GM18517 (cell line): ENCODE measurements at regions not wholly inside any gene's neighbourhood (a gene's known extent, or its start where the extent isn't known, plus 50 kb on each side); places are given as distances from the start of the nearest gene placed in this dataset.

Source experiments
- ATAC-seq: cut with Tn5 transposase; IDR thresholded peaks from one replicate; pipeline ENCODE4 v1.9.1; 2021; ENCODE audit warnings: mild to moderate bottlenecking, moderate library complexity; ENCODE audit not compliant: unreplicated experiment

DNA sequence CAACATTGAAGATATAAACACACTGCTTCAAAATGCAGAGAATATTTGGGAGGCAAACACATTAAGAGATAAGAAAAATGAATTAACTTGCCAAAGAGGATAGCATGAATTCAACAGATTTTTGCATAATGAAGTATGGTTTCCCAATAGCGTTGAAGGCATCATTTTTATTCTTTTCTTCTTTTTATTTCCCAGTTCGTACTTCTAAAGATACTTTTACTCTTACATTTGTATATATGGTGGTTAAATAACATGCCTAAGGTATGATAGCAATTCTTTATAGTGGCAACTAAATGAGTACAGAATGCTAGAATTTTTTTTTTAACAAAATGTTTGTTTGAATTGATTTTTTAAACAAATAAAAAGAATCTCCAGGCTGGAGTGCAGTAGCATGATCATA lies 473.4 kb upstream of the MARCKS start:
- no peak for ATAC-seq

GRCh38 chr6:113385020-113385431 lies 472.1 kb upstream of the MARCKS start:
- no peak for ATAC-seq

- ATAC-seq: no peak
Measured at GRCh38 chr6:113388996-113389395, 468.1 kb upstream of the MARCKS start.

DNA sequence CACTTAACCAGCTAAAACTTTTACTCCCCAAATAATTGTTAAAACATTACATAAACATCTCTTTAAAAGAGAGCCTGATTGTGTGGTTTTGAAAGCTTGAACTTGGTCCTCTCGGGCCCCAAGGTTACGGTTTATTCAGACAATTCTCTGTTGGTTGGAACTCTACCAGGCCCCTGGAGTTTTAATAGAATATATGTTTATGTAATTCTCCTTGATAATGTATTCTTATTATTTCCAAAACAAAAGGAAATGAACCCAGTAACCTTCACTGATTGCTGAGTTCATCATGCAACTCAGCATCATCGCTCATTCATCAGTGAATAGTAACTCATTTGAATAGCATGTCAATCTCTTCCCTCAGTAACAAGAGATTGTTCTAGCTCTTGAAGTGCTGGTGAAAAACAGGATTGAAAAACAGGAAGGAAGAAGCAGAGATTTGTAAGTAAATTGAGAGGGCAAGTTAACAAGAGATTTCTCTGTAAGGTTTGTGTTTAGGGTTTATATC lies 464.5 kb upstream of the MARCKS start:
- no peak for ATAC-seq

DNA sequence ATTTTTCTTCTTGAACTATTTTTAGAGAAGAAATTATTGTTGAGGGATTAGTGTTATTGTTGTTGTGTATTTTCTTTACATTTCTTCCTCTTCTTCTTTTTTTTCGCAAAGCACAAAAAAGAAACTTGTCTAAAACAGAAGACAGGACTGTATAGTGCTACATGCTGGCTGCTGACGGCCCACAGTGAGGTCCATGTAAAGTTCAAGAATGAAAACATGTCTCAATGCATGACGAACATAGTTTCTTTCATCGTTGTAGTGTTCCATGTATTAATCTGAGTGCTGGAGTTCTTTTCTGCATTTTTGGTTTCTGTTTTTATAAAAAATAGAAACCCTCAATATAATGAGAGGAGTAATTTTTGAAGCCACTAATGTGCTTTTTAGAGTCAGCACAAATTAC lies 462.9 kb upstream of the MARCKS start:
- ATAC-seq: no peak

DNA sequence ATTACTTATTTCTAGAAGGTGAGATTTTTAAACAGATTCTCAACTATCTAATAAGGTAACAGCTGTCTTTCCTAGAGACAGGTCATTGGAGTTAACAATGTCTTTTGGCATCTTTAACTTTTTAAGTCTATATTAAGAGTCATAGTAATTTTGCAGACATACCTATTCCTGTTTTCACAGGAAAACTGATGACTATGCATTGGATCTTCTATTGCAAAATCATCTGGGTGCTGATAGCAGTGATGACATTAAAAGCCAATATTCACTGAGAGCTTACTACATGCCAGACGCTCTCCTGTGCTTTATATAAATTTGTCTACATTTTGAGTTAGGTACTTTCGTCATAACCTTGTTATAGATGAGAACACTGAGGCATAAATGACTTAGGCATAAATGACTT lies 462.4 kb upstream of the MARCKS start:
- ATAC-seq: no peak

- ATAC-seq: no peak
Measured at GRCh38 chr6:113396730-113397129, 460.4 kb upstream of the MARCKS start.

- no peak for ATAC-seq
Measured at GRCh38 chr6:113397236-113397635, 459.9 kb upstream of the MARCKS start.

GRCh38 chr6:113401231-113401630 lies 455.9 kb upstream of the MARCKS start:
- ATAC-seq: no peak

DNA sequence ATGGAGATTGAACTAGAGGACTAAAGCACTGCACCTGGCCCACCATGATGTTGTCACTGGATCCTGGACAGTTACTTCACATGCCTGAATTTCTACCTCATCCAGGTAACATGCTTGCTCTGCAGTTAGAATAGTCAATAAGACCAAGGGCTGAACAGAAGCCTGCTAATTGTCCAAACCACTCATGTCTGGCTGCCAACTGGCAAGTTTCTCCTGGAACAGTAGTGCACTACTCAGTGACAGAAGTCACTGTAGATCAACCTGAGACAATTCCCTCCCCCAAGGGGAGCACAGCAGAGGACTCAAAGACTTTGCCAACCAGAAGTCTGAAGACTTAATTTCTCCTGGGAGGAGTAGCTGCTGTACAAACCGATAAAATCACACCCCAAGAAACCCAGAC lies 454.6 kb upstream of the MARCKS start:
- ATAC-seq: no peak

- ATAC-seq: no peak
Measured at GRCh38 chr6:113403966-113404595, 453.1 kb upstream of the MARCKS start.

DNA sequence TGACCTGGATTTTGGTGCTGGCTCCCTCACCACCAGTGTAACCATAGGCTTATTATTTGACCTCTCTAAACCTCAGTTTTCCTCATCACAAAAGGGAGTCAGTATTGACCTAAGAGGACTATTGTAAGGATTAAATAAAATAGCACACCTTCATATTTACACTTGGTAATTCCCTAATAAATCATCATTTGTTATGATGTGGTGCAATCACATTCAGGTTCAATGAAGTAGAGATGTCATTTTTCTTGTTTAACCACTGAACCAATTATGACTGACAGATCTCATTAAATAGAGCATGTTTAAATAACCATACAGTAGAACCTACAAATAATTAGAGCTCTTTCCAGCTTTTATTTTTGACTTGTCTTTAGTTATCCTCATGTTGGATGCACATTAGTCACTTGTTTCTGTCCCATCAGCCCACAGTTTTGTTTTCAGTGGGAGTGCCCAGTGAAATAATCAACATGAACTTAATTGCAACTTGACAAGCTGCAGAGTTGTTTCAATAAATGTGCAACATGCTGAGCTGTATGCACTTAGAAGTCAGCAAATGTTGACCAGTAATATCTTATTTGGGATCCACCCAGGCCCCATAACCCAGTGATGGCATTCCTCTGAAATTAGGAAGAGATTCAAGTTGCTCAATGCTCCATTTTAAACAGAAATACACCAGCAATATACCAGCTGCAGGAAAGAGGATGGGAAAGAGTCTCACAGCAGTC lies 451.7 kb upstream of the MARCKS start:
- ATAC-seq: no peak

DNA sequence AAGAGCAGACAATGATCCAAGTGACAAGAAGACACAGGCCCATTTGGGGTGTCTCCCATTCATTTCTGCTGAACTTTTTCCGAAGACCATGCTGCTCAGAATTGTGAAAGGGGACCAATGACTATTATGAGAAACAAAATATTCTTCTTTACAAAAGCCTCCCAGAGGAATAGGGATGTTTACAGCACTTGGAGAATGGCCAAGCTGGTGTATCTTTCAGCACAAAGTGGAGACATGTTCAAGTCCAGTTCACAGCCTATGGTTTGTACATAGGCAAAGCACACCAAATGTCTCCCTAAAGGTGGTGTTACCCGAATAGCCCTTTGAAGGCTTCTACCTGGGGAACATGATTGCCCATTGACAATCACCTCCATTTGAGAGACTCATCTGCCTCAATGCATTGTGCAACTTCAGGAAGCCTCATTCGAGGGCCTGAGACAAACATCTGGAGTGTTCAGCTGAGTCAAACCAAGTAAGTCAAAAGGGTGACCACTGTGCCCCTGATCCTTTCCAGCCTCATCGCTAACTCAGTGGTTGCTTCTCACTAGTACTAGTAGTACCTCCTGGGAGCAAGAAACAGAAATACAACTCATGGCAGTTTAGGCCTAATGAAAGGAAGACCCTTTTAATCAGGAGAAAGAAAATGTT lies 451.0 kb upstream of the MARCKS start:
- no peak for ATAC-seq

DNA sequence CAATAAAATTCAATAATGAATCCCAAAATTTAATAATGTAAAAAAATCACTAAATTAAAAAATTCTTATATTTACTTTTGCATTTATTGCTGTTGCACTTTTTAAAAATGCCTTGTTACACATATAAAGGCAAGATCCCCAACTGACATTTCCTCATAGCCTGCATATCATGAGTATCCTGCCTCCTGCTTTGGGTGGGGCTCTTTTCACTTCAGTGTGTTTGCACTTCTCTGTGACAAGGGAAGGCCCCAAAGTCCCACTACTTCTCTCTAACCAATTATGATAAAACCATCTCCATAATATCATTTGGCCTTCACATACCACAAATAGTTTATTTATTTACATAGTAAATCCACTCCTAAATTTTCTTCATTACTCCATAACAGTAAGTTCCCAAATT lies 446.1 kb upstream of the MARCKS start:
- ATAC-seq: no peak

- no peak for ATAC-seq
Measured at GRCh38 chr6:113412589-113413357, 444.4 kb upstream of the MARCKS start.

DNA sequence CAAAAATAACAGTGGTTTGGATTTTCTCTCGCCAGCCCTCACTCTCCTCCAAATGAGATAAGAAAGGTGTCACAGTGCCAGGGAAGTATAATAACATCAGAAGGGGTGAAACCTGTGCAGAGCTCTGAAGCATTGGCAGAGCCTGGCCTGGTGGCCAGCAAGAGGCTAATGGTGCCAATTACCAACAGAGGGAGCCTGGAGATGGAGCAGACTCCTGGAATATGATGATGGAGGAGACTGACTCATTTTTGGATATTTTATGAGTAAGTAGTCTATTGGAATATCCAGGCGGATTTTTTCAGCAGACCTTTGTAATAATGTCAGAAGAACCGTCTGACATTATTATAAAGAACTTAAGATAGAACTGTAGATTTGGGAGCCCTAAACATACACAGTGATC lies 442.6 kb upstream of the MARCKS start:
- no peak for ATAC-seq

DNA sequence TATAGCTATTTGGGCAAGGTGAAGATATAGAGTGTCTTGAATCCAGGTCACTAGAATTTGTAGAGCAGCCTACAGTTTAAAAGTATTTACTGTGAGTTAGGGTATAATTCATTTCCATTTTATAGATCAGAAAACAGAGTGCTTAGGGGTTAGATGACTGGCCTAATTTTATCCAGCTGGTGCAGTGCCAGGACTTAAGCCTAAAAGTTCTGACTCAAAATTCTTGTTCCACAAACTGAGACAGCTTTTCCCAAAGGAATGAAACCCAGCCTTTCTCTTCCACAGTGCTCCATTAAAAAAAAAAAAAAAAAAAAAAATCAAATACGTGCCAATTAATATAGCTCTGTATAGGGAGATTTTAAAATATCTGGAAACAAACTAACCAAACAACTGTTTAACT lies 441.0 kb upstream of the MARCKS start:
- no peak for ATAC-seq

DNA sequence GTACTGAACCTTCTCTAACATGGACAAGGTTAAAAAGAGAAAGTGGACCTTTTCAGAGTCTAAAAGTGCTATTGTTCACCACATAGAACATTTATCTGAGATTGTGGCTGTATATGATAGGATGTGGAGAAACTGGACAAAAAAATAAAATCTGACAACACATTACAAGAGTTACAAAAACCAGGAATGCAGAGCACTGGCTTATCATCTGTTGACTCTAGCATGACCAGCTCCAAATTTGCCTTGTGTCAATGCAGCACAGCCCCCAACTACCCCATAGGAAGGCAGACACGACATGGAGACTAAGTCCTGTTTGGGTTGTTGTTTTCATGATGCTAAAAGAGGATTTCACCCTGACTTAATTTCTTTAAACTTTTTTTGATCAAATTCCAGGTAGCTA lies 436.9 kb upstream of the MARCKS start:
- ATAC-seq: no peak

DNA sequence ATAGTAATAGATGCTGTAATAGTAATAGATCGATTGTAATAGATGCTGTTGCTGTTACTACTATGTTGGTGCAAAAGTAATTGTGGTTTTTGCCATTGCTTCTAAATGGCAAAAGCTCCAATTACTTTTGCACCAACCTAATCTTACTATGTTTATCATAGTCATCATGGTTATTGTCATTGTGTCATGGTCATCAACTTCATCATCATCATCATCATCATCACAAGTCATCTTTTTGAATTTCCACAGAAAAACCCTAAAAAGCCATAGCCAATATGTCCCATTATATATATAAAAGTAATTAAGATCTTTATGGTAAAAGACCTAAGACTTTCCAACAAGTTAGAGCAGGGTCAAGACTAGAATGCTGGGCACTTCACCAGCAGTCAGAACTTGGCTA lies 435.1 kb upstream of the MARCKS start:
- no peak for ATAC-seq

DNA sequence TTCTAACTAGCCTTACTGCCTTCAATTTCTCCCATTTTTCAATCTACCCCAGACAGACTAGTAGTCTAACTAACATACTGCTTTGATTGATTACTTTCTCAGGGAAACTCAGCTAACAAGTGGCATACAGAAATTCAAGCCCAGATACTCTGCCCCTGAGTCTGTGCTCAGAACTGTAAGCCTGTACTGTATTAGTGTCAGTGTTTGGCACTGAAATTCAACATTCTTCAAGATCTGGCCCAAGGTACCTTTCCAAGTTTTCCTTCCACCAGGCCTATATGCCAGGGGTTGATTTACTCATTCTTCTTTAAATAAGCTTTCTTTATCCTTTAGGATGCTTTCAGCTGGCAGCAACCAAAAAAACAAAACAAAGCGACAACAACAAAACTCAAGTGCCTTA lies 433.2 kb upstream of the MARCKS start:
- no peak for ATAC-seq

DNA sequence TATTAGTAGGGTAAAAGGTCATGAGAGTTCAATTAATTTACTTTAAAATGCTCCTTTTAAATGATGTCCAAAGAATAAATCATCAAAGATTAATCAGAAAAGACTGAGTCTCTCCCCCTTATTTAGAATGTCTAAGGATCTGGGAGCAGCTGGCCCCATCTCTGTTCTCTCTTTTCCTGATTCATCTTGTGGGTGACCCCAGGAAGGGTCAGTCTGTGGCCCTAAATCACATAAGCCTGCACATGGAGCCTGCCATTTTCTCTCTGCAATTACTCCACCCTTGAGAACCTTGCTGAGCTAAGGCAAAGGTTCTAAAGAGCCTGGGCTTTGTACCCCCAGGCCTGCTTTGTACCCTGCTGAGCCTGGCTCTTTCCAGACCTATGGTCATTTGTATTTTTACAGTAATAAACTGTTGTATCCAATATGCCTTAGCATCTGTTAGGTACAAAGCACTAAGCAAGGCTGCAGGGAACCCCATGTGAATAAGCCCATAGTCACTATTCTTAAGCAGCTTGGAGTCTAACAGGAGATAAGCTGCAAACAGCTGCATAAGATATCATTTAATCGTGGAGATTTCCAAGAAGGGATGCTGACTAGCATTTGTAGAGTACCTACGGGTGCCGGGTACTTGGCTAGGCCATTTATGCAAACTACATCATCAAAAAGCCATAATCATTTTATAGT lies 431.0 kb upstream of the MARCKS start:
- no peak for ATAC-seq
